Loucy (cell line): ENCODE measurements at regions not wholly inside any gene's neighbourhood (a gene's known extent, or its start where the extent isn't known, plus 50 kb on each side); places are given as distances from the start of the nearest gene placed in this dataset.

Source experiments
- H2AFZ ChIP-seq: fragments of 200-600 bp; sonication (generic); 2 replicates; pipeline ENCODE4 v1.6.0; 2016; ENCODE audit warnings: antibody characterized with exemption, mild to moderate bottlenecking, low read length, moderate library complexity
- H3F3A ChIP-seq: fragments of 200-600 bp; 2 replicates; pipeline ENCODE4 v1.6.0; 2016; ENCODE audit warnings: antibody characterized with exemption, low read depth, mild to moderate bottlenecking
- H3K27me3 ChIP-seq: fragments of 200-600 bp; sonication (generic); 2 replicates; pipeline ENCODE4 v1.6.1; 2014; ENCODE audit warnings: low read length, mild to moderate bottlenecking; ENCODE audit not compliant: insufficient read depth, poor library complexity, severe bottlenecking
- H3K36me3 ChIP-seq: fragments of 200-600 bp; sonication (generic); 2 replicates; pipeline ENCODE4 v1.6.1; 2016; ENCODE audit warnings: low read length; ENCODE audit not compliant: insufficient read depth
- H3K4me1 ChIP-seq: fragments of 200-600 bp; sonication (generic); 2 replicates; pipeline ENCODE4 v1.5.1; 2014; ENCODE audit warnings: low read length, mild to moderate bottlenecking; ENCODE audit not compliant: insufficient read depth, poor library complexity, severe bottlenecking
- H3K4me2 ChIP-seq: fragments of 200-600 bp; sonication (generic); 2 replicates; pipeline ENCODE4 v1.6.0; 2014; ENCODE audit warnings: antibody characterized with exemption, low read length, low read depth, mild to moderate bottlenecking; ENCODE audit not compliant: poor library complexity, severe bottlenecking
- H3K4me3 ChIP-seq: fragments of 200-600 bp; sonication (generic); 2 replicates; pipeline ENCODE4 v1.5.1; 2014; ENCODE audit warnings: low read length, mild to moderate bottlenecking, mixed read lengths; ENCODE audit not compliant: poor library complexity, severe bottlenecking
- H3K79me2 ChIP-seq: fragments of 200-600 bp; sonication (generic); 2 replicates; pipeline ENCODE4 v1.6.1; 2014; ENCODE audit warnings: low read length; ENCODE audit not compliant: insufficient read depth
- H3K9ac ChIP-seq: fragments of 200-600 bp; sonication (generic); 2 replicates; pipeline ENCODE4 v1.6.0; 2014; ENCODE audit warnings: mild to moderate bottlenecking, low read depth, low read length, moderate library complexity; ENCODE audit not compliant: poor library complexity, severe bottlenecking
- H3K9me2 ChIP-seq: fragments of 200-600 bp; sonication (generic); replicated peaks from 2 replicates; pipeline ENCODE4 v1.6.1; 2016; ENCODE audit warnings: low read depth, low read length, mixed read lengths
- H3K9me3 ChIP-seq: fragments of 200-600 bp; sonication (generic); 2 replicates; pipeline ENCODE4 v1.6.1; 2014; ENCODE audit warnings: mild to moderate bottlenecking, antibody characterized with exemption, low read length, low read depth; ENCODE audit not compliant: insufficient read depth
- H4K20me1 ChIP-seq: fragments of 200-600 bp; sonication (generic); 2 replicates; pipeline ENCODE4 v1.6.0; 2014; ENCODE audit warnings: antibody characterized with exemption, low read length, mild to moderate bottlenecking; ENCODE audit not compliant: insufficient read depth, poor library complexity, severe bottlenecking
- CTCF ChIP-seq: fragments of 200-600 bp; sonication (generic); conservative IDR thresholded peaks from 2 replicates; pipeline ENCODE4 v1.5.1; 2014; ENCODE audit warnings: mild to moderate bottlenecking, antibody characterized with exemption, low read length
- EZH2phosphoT487 ChIP-seq: fragments of 200-600 bp; IDR thresholded peaks from 2 replicates; pipeline ENCODE4 v1.6.1; 2018; ENCODE audit warnings: antibody characterized with exemption, mild to moderate bottlenecking, moderate library complexity, borderline replicate concordance

GRCh38 chr7:42460933-42461332 is 223.9 kb upstream of the GLI3 start:
- Histone ChIP-seq H3K9me2 (no peaks in the 10 kb centered on the region), H3K4me3 (no peak overlapping the region), H4K20me1 (no peaks in the 10 kb centered on the region), H3K9me3 (no peaks in the 10 kb centered on the region), H3K9ac (no peak overlapping the region), H3K79me2 (no peaks in the 10 kb centered on the region), H3K4me1 (no peaks in the 10 kb centered on the region), H3K27me3 (peaks cover 5% of the 10 kb centered on the region), H3K36me3 (no peaks in the 10 kb centered on the region), H3K4me2 (no peak overlapping the region), H3F3A (no peaks in the 10 kb centered on the region), H2AFZ (no peak overlapping the region)
- TF ChIP-seq EZH2phosphoT487, result no peak
- no peak for TF ChIP-seq CTCF

- no peak overlapping the region for H2AFZ ChIP-seq
- H3K27me3 ChIP-seq, result peaks cover 10% of the 10 kb centered on the region
- H3K9me2 ChIP-seq, result no peaks in the 10 kb centered on the region
- TF ChIP-seq CTCF (no peak), EZH2phosphoT487 (no peak)
- H3K4me1 ChIP-seq, result no peaks in the 10 kb centered on the region
- no peak overlapping the region for H3K9ac ChIP-seq
- H3K79me2 ChIP-seq, result no peaks in the 10 kb centered on the region
- H3K4me2 ChIP-seq, result no peak overlapping the region
- no peaks in the 10 kb centered on the region for H3K36me3 ChIP-seq
- no peak overlapping the region for H3K4me3 ChIP-seq
- no peaks in the 10 kb centered on the region for H4K20me1 ChIP-seq
- no peaks in the 10 kb centered on the region for H3F3A ChIP-seq
- no peaks in the 10 kb centered on the region for H3K9me3 ChIP-seq
Measured at GRCh38 chr7:42460148-42460547, 223.1 kb upstream of the GLI3 start.

- TF ChIP-seq EZH2phosphoT487 (no peak), CTCF (no peak)
- Histone ChIP-seq H3K4me2 (no peak overlapping the region), H3K4me3 (no peak overlapping the region)
Measured at GRCh38 chr7:42457663-42458062, 220.7 kb upstream of the GLI3 start.

More at GRCh38 chr7:42457663-42458062, 220.7 kb upstream of the GLI3 start:
- Histone ChIP-seq H3K79me2 (no peaks in the 10 kb centered on the region), H3K27me3 (peaks cover 24% of the 10 kb centered on the region), H3K36me3 (no peaks in the 10 kb centered on the region), H3K9me2 (no peaks in the 10 kb centered on the region), H3K4me1 (peaks cover 5% of the 10 kb centered on the region), H3K9me3 (no peaks in the 10 kb centered on the region), H2AFZ (no peak overlapping the region), H4K20me1 (no peaks in the 10 kb centered on the region), H3F3A (no peaks in the 10 kb centered on the region), H3K9ac (no peak overlapping the region)
